ENCODE measurements at regions not wholly inside any gene's neighbourhood (a gene's known extent, or its start where the extent isn't known, plus 50 kb on each side); places are given as distances from the start of the nearest gene placed in this dataset.

DNA sequence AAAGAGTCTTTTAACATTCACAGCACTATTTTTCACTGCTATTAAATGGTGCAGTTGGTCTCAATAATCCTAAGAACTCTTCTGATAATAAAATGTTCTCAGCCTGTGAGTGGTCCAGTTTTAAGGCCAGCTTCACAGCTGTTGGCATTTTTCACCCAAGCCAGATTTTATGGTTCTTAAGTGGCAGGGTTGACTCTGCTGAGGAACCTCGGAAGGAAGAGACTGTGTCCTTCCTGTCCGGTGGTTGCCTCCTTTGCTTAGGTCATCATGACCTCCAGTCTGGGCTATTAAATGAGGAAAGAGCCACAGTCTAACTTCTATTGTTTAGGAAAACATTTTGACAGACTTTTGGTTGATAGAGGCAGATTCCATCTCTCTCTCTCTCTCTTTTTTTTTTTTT lies 112.5 kb upstream of the SERBP1 start:
- H3K4me1 ChIP-seq (ENCODE audit: insufficient read depth): 0 out of 2 replicates have a peak, but pooled peaks cover 4% of the 10 kb centered on the region
- no peaks in the 10 kb centered on the region for H3K9me3 ChIP-seq (ENCODE audit: low read depth)
- H3K27ac ChIP-seq: no peak overlapping the region
- WGBS, 2 experiments (ENCODE audit: low coverage in 1 of 2, low lambda C conversion rate in 2 of 2, missing lambda C conversion rate in 2 of 2): no CpG with 5 or more reads among the region's 2 CpGs
- peaks cover 5% of the 10 kb centered on the region; the same call in 1 of the 2 replicates for H3F3A ChIP-seq (ENCODE audit: insufficient read depth)
- H3K79me2 ChIP-seq (ENCODE audit: insufficient read depth): no peaks in the 10 kb centered on the region
- TF ChIP-seq EZH2 (IDR thresholded peaks at IDR 0.05; ENCODE audit: insufficient read depth, poor library complexity, severe bottlenecking): no peak
- TF ChIP-seq EZH2phosphoT487 (IDR thresholded peaks at IDR 0.05; ENCODE audit: insufficient read depth, low read depth): no peak
- H2AFZ ChIP-seq: no peak overlapping the region
- no peak overlapping the region for H3K9ac ChIP-seq
- in situ Hi-C loops (cut with MboI): loop anchor here (25.0 kb wide), 2 partner anchors 295 to 795 kb away; partner anchors contain the start of gene GNG12
- H3K4me2 ChIP-seq (ENCODE audit: unreplicated experiment): no peak overlapping the region
- H4K20me1 ChIP-seq (ENCODE audit: insufficient read depth): no peaks in the 10 kb centered on the region
- DNase-seq: no peak
- no peaks in the 10 kb centered on the region for H3K36me3 ChIP-seq (ENCODE audit: low read depth)
- H3K27me3 ChIP-seq (replicated peaks; ENCODE audit: insufficient read depth): no peaks in the 10 kb centered on the region
- no peaks in the 10 kb centered on the region for H3K9me2 ChIP-seq (ENCODE audit: insufficient read depth)
- H3K4me3 ChIP-seq: no peak overlapping the region

DNA sequence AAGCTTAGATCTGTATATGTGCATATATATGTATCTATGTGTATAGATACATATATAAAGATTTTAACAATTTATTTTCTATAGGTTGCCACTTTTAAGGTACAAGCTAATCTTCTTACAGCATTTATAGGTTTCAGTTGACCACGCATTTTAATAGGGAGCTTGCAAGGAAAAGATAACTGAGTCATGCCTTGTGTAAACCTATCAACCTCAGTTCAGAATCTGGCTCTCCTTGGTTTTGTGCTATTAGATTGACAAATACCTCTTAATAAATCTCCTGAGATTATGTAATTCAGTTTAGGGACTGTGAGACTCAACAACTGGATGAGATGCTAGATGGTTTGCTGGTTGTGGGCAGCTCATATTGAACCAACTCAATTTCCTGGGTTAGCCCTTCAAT lies 114.7 kb upstream of the SERBP1 start:
- 0 out of 2 replicates have a peak, but pooled peaks cover 4% of the 10 kb centered on the region for H3K4me1 ChIP-seq (ENCODE audit: insufficient read depth)
- H3K36me3 ChIP-seq (ENCODE audit: low read depth): no peaks in the 10 kb centered on the region
- in situ Hi-C loops (cut with MboI): loop anchor here (25.0 kb wide), 2 partner anchors 292 to 792 kb away; partner anchors contain the start of gene GNG12
- H3K4me3 ChIP-seq: no peak overlapping the region
- H3K27ac ChIP-seq: no peak overlapping the region
- no peak overlapping the region for H3K9ac ChIP-seq
- TF ChIP-seq EZH2 (IDR thresholded peaks at IDR 0.05; ENCODE audit: insufficient read depth, poor library complexity, severe bottlenecking) (no peak), EZH2phosphoT487 (IDR thresholded peaks at IDR 0.05; ENCODE audit: insufficient read depth, low read depth) (no peak)
- H4K20me1 ChIP-seq (ENCODE audit: insufficient read depth): no peaks in the 10 kb centered on the region
- H3K9me2 ChIP-seq (ENCODE audit: insufficient read depth): no peaks in the 10 kb centered on the region
- H3K27me3 ChIP-seq (replicated peaks; ENCODE audit: insufficient read depth): no peaks in the 10 kb centered on the region
- no peak for DNase-seq
- 94 to 96% methylated on average over 1 of the region's 1 CpG for WGBS, 2 experiments (ENCODE audit: low coverage in 1 of 2, low lambda C conversion rate in 2 of 2, missing lambda C conversion rate in 2 of 2)
- H3F3A ChIP-seq (ENCODE audit: insufficient read depth): peaks cover 5% of the 10 kb centered on the region; the same call in 1 of the 2 replicates
- H2AFZ ChIP-seq: no peak overlapping the region
- H3K9me3 ChIP-seq (ENCODE audit: low read depth): no peaks in the 10 kb centered on the region
- no peak overlapping the region for H3K4me2 ChIP-seq (ENCODE audit: unreplicated experiment)
- no peaks in the 10 kb centered on the region for H3K79me2 ChIP-seq (ENCODE audit: insufficient read depth)

DNA sequence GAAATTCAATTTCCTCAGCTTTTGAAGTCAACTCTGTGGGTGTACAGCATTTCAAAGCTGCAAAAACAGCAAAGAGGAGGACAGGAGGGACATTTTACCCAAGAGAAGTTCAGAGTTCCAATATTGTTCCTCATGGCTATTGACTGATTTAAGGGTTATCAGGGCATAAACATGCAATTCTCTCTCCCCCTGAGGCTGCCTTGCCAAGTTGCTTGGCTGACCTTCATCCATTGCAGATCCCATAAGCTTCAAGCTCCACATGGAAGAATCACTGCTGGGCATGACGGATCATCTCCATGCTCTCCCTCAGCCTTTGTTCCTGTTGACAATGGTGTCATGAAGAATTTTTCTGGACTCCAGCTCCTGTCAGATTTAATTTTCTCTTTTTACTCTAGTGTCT lies 115.2 kb upstream of the SERBP1 start:
- H3K9ac ChIP-seq: no peak overlapping the region

DNA sequence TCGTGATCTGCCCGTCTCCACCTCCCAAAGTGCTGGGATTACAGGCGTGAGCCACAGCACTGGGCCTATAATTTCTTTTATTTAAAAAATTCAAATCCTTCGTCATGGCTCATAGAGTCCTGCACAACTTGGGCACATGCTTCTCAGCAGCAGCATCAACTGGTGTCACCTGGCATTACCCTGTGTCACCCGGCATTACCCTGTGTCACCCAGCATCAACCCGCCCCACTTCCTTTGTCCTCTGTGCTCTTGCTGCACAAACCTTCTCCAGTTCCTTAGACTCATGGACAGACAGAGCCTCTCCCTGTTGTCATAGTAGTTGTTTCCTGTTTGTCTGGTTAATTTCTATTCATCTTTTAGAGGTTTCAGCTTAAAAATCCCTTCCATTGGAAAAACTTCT lies 121.2 kb upstream of the SERBP1 start:
- no peak overlapping the region for H2AFZ ChIP-seq
- no peaks in the 10 kb centered on the region for H3K9me3 ChIP-seq (ENCODE audit: low read depth)
- DNase-seq: no peak
- no peaks in the 10 kb centered on the region for H3K9me2 ChIP-seq (ENCODE audit: insufficient read depth)
- 78 to 79% methylated on average over 6 of the region's 6 CpGs for WGBS, 2 experiments (ENCODE audit: low coverage in 1 of 2, low lambda C conversion rate in 2 of 2, missing lambda C conversion rate in 2 of 2)
- H3K36me3 ChIP-seq (ENCODE audit: low read depth): no peaks in the 10 kb centered on the region
- no peak overlapping the region for H3K9ac ChIP-seq
- H3K4me1 ChIP-seq (ENCODE audit: insufficient read depth): no peaks in the 10 kb centered on the region
- no peaks in the 10 kb centered on the region for H3K27me3 ChIP-seq (replicated peaks; ENCODE audit: insufficient read depth)
- no peak overlapping the region for H3K27ac ChIP-seq
- H3K79me2 ChIP-seq (ENCODE audit: insufficient read depth): no peaks in the 10 kb centered on the region
- TF ChIP-seq EZH2phosphoT487 (IDR thresholded peaks at IDR 0.05; ENCODE audit: insufficient read depth, low read depth): no peak
- no peak for TF ChIP-seq EZH2 (IDR thresholded peaks at IDR 0.05; ENCODE audit: insufficient read depth, poor library complexity, severe bottlenecking)
- H3F3A ChIP-seq (ENCODE audit: insufficient read depth): no peaks in the 10 kb centered on the region
- no peak overlapping the region for H3K4me2 ChIP-seq (ENCODE audit: unreplicated experiment)
- in situ Hi-C loops (cut with MboI): loop anchor here (10.0 kb wide), 1 partner anchor 203 kb away; no protein-coding TSS in a partner anchor
- no peak overlapping the region for H3K4me3 ChIP-seq
- H4K20me1 ChIP-seq (ENCODE audit: insufficient read depth): no peaks in the 10 kb centered on the region

More for the DNA sequence above, 115.2 kb upstream of the SERBP1 start:
- Histone ChIP-seq H4K20me1 (ENCODE audit: insufficient read depth) (no peaks in the 10 kb centered on the region), H3K27me3 (replicated peaks; ENCODE audit: insufficient read depth) (no peaks in the 10 kb centered on the region), H3K27ac (no peak overlapping the region), H3K9me3 (ENCODE audit: low read depth) (no peaks in the 10 kb centered on the region), H3K36me3 (ENCODE audit: low read depth) (no peaks in the 10 kb centered on the region), H3F3A (ENCODE audit: insufficient read depth) (peaks cover 5% of the 10 kb centered on the region; the same call in 1 of the 2 replicates), H3K79me2 (ENCODE audit: insufficient read depth) (no peaks in the 10 kb centered on the region), H3K9me2 (ENCODE audit: insufficient read depth) (no peaks in the 10 kb centered on the region), H2AFZ (no peak overlapping the region), H3K4me2 (ENCODE audit: unreplicated experiment) (no peak overlapping the region), H3K4me3 (no peak overlapping the region), H3K4me1 (ENCODE audit: insufficient read depth) (0 out of 2 replicates have a peak, but pooled peaks cover 4% of the 10 kb centered on the region)
- in situ Hi-C loops (cut with MboI): loop anchor here (25.0 kb wide), 2 partner anchors 292 to 792 kb away; partner anchors contain the start of gene GNG12
- 96 to 100% methylated on average over 1 of the region's 1 CpG for WGBS, 2 experiments (ENCODE audit: low coverage in 1 of 2, low lambda C conversion rate in 2 of 2, missing lambda C conversion rate in 2 of 2)
- TF ChIP-seq EZH2phosphoT487 (IDR thresholded peaks at IDR 0.05; ENCODE audit: insufficient read depth, low read depth) (no peak), EZH2 (IDR thresholded peaks at IDR 0.05; ENCODE audit: insufficient read depth, poor library complexity, severe bottlenecking) (no peak)
- no peak for DNase-seq
